ENCODE measurements at regions not wholly inside any gene's neighbourhood (a gene's known extent, or its start where the extent isn't known, plus 50 kb on each side); places are given as distances from the start of the nearest gene placed in this dataset.

GRCh38 chr13:90205081-90205480 lies 1142.4 kb upstream of the MIR17HG start:
- no peaks in the 10 kb centered on the region for H3K4me1 ChIP-seq
- DNase-seq: no peak
- H3K4me3 ChIP-seq: no peak overlapping the region
- WGBS (ENCODE audit: insufficient coverage, low coverage, low lambda C conversion rate, missing lambda C conversion rate): 57% methylated on average over 1 of the region's 1 CpG
- no peak for ATAC-seq
- H3K27ac ChIP-seq: no peak overlapping the region
- H3K36me3 ChIP-seq: no peaks in the 10 kb centered on the region
- TF ChIP-seq, protein P1, sequence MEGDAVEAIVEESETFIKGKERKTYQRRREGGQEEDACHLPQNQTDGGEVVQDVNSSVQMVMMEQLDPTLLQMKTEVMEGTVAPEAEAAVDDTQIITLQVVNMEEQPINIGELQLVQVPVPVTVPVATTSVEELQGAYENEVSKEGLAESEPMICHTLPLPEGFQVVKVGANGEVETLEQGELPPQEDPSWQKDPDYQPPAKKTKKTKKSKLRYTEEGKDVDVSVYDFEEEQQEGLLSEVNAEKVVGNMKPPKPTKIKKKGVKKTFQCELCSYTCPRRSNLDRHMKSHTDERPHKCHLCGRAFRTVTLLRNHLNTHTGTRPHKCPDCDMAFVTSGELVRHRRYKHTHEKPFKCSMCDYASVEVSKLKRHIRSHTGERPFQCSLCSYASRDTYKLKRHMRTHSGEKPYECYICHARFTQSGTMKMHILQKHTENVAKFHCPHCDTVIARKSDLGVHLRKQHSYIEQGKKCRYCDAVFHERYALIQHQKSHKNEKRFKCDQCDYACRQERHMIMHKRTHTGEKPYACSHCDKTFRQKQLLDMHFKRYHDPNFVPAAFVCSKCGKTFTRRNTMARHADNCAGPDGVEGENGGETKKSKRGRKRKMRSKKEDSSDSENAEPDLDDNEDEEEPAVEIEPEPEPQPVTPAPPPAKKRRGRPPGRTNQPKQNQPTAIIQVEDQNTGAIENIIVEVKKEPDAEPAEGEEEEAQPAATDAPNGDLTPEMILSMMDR (IDR thresholded peaks at IDR 0.05): no peak
- TF ChIP-seq POLR2A (IDR thresholded peaks at IDR 0.05): no peak
- intact Hi-C loops (cut with DNase I): no loop called here
- H3K27me3 ChIP-seq: no peaks in the 10 kb centered on the region
- no peaks in the 10 kb centered on the region for H3K9me3 ChIP-seq

- intact Hi-C loops (cut with DNase I): no loop called here
- H3K9me3 ChIP-seq: no peaks in the 10 kb centered on the region
- no peak for TF ChIP-seq POLR2A (IDR thresholded peaks at IDR 0.05)
- TF ChIP-seq, protein P1 (IDR thresholded peaks at IDR 0.05): no peak
- no peak for ATAC-seq
- H3K27me3 ChIP-seq: no peaks in the 10 kb centered on the region
- H3K4me1 ChIP-seq: no peaks in the 10 kb centered on the region
- no peak for DNase-seq
- 52% methylated on average over 7 of the region's 10 CpGs for WGBS (ENCODE audit: insufficient coverage, low coverage, low lambda C conversion rate, missing lambda C conversion rate)
- no peak overlapping the region for H3K27ac ChIP-seq
- H3K4me3 ChIP-seq: no peak overlapping the region
- no peaks in the 10 kb centered on the region for H3K36me3 ChIP-seq
Observed at GRCh38 chr13:90205911-90206310, 1141.6 kb upstream of the MIR17HG start.

- intact Hi-C loops (cut with DNase I): no loop called here
- Histone ChIP-seq H3K27me3 (no peaks in the 10 kb centered on the region), H3K4me3 (no peak overlapping the region), H3K36me3 (no peaks in the 10 kb centered on the region), H3K9me3 (no peaks in the 10 kb centered on the region), H3K4me1 (no peaks in the 10 kb centered on the region), H3K27ac (no peak overlapping the region)
- DNase-seq (no peak), ATAC-seq (no peak)
- TF ChIP-seq POLR2A (IDR thresholded peaks at IDR 0.05): no peak
- TF ChIP-seq, protein P1 (IDR thresholded peaks at IDR 0.05): no peak
- WGBS (ENCODE audit: insufficient coverage, low coverage, low lambda C conversion rate, missing lambda C conversion rate): 67% methylated on average over 1 of the region's 1 CpG
Observed at GRCh38 chr13:90217275-90217674, 1130.2 kb upstream of the MIR17HG start.

DNA sequence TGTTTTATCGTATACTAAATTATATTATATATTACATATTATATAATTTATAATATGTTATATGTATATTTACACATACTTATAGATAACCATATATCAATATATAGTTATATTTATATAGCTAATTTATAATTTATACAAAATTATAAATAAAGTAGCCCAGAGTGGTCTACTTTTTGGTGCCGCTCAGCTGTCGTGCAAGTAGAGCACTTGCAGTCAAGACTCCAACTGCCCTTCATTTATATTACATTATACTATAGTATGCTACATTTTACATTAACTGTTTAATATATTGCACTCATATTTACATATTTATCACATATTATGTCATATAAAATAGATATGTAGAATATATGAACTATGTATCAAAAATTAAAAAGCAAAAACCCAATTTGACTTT lies 1124.7 kb upstream of the MIR17HG start:
- H3K36me3 ChIP-seq: no peaks in the 10 kb centered on the region
- no peaks in the 10 kb centered on the region for H3K4me1 ChIP-seq
- no peak for ATAC-seq
- H3K27ac ChIP-seq: no peak overlapping the region
- TF ChIP-seq, protein P1 (IDR thresholded peaks at IDR 0.05): no peak
- TF ChIP-seq POLR2A (IDR thresholded peaks at IDR 0.05): no peak
- DNase-seq: no peak
- H3K4me3 ChIP-seq: no peak overlapping the region
- intact Hi-C loops (cut with DNase I): no loop called here
- no peaks in the 10 kb centered on the region for H3K27me3 ChIP-seq
- 95% methylated on average over 3 of the region's 3 CpGs for whole genome bisulfite sequencing (ENCODE audit: insufficient coverage, low coverage, low lambda C conversion rate, missing lambda C conversion rate)
- H3K9me3 ChIP-seq: no peaks in the 10 kb centered on the region

DNA sequence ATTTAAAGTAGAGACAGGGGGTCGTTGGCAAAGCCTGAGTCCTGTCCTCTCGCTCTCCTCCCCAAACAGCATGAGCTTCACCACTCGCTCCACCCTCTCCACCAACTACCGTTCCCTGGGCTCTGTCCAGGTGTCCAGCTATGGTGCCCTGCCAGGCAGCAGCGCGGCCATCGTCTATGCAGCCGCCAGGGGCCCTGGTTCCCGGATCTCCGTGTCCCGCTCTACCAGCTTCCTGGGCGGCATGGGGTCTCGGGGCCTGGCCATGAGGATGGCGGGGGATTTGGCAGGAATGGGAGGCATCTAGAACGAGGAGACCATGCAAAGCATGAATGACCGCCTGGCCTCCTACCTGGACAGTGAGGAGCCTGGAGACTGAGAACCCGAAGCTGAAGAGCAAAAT lies 1117.2 kb upstream of the MIR17HG start:
- Histone ChIP-seq H3K36me3 (no peaks in the 10 kb centered on the region), H3K4me3 (no peak overlapping the region), H3K4me1 (no peaks in the 10 kb centered on the region), H3K27ac (no peak overlapping the region), H3K9me3 (no peaks in the 10 kb centered on the region), H3K27me3 (no peaks in the 10 kb centered on the region)
- DNase-seq (no peak), ATAC-seq (no peak)
- intact Hi-C loops (cut with DNase I): no loop called here
- TF ChIP-seq POLR2A (IDR thresholded peaks at IDR 0.05): no peak
- TF ChIP-seq, protein P1 (IDR thresholded peaks at IDR 0.05): no peak
- 81% methylated on average over 5 of the region's 17 CpGs for WGBS (ENCODE audit: insufficient coverage, low coverage, low lambda C conversion rate, missing lambda C conversion rate)
